A673 (cell line): ENCODE measurements at regions not wholly inside any gene's neighbourhood (a gene's known extent, or its start where the extent isn't known, plus 50 kb on each side); places are given as distances from the start of the nearest gene placed in this dataset.

Experiments
- BruUV-seq: library from RNA; stranded (reverse); fragments of 400-500 nt; replicated peaks from 2 replicates; lab custom pipeline; 2021; lab: Mats Ljungman, UMichigan
- CTCF ChIA-PET: fragments of 300-600 bp; sonication (Branson Sonifier 250); formaldehyde crosslinking; loops from one replicate; lab custom pipeline; 2022; ENCODE audit warnings: antibody characterized with exemption; lab: Charles Lee
- POLR2A ChIA-PET: fragments of 300-600 bp; sonication (Branson Sonifier 250); formaldehyde crosslinking; loops from one replicate; lab custom pipeline; 2022; ENCODE audit warnings: antibody characterized with exemption; ENCODE audit not compliant: low non-redundant PET; lab: Charles Lee
- DNase-seq: peaks from one replicate; pipeline ENCODE4 v3.0.0-alpha.2; 2015; ENCODE audit warnings: low spot score
- H3K27ac ChIP-seq: fragments of 200-600 bp; sonication (generic); 2 replicates; pipeline ENCODE4 v1.5.1; 2016; ENCODE audit warnings: mixed run types, low read depth, mild to moderate bottlenecking, mixed read lengths, antibody characterized with exemption, low read length; ENCODE audit not compliant: poor library complexity, severe bottlenecking
- H3K27me3 ChIP-seq: fragments of 200-600 bp; sonication (generic); replicated peaks from 2 replicates; pipeline ENCODE4 v1.6.1; 2017; ENCODE audit warnings: mixed run types, low read depth, mild to moderate bottlenecking, mixed read lengths, antibody characterized with exemption, low read length; ENCODE audit not compliant: insufficient read depth, poor library complexity
- H3K36me3 ChIP-seq: fragments of 200-600 bp; sonication (generic); 2 replicates; pipeline ENCODE4 v1.6.1; 2016; ENCODE audit warnings: mixed run types, mild to moderate bottlenecking, mixed read lengths, antibody characterized with exemption, low read length; ENCODE audit not compliant: insufficient read depth, poor library complexity, severe bottlenecking
- H3K4me1 ChIP-seq: fragments of 200-600 bp; sonication (generic); 2 replicates; pipeline ENCODE4 v1.6.1; 2017; ENCODE audit warnings: mixed run types, mild to moderate bottlenecking, mixed read lengths, antibody characterized with exemption, low read length; ENCODE audit not compliant: insufficient read depth, poor library complexity, severe bottlenecking
- H3K4me3 ChIP-seq: fragments of 200-600 bp; sonication (generic); 2 replicates; pipeline ENCODE4 v1.5.1; 2016; ENCODE audit warnings: low read depth, mixed run types, mild to moderate bottlenecking, mixed read lengths, low read length; ENCODE audit not compliant: poor library complexity, severe bottlenecking
- H3K9me3 ChIP-seq: fragments of 200-600 bp; sonication (generic); 2 replicates; pipeline ENCODE4 v1.6.1; 2016; ENCODE audit warnings: mixed run types, low read depth, mild to moderate bottlenecking, mixed read lengths, antibody characterized with exemption, low read length; ENCODE audit not compliant: poor library complexity, severe bottlenecking
- EZH2 ChIP-seq: fragments of 200-600 bp; sonication (generic); IDR thresholded peaks from 2 replicates; pipeline ENCODE4 v1.6.1; 2017; ENCODE audit warnings: borderline replicate concordance, low read depth, mild to moderate bottlenecking, mixed read lengths, antibody characterized with exemption, low read length; ENCODE audit not compliant: poor library complexity, severe bottlenecking
- intact Hi-C: fragments of 100-400 bp; cut with micrococcal nuclease; formaldehyde crosslinking; loops from one replicate; pipeline ENCODE4 v1.10.0; 2022; ENCODE audit not compliant: unreplicated experiment
- TF ChIP-seq, protein P1 (sequence below): fragments of 300-800, 200-600 bp; sonication (generic); conservative IDR thresholded peaks from 2 replicates; pipeline ENCODE4 v1.5.1; 2017; ENCODE audit warnings: low read depth, mild to moderate bottlenecking, antibody characterized with exemption, low read length, moderate library complexity, mixed read lengths

DNA sequence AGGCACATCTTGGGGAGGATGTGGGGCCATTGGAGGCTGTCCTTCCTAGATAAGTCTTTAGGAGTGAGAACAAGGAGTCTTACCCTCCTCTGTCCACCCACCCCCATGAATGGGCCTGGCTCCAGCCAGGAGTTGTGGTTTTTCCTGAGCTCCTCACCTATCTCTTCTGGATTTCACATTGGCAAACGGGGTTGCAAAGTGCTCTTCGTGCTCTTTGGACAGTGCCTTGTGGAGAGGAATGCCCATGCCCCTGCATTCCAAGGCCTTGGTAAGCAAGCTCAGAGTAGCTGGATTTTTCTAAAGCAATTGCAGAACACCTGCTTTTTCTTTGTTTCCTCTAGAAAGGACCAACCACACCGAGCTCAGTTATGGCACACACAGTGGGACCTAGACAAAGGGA lies 152.1 kb upstream of the CAMK1G start:
- no peak overlapping the region for H3K27ac ChIP-seq
- POLR2A ChIA-PET: no interaction called here
- H3K4me3 ChIP-seq: no peak overlapping the region
- peaks cover 32% of the 10 kb centered on the region for H3K27me3 ChIP-seq
- no peak for TF ChIP-seq EZH2
- TF ChIP-seq, protein P1, sequence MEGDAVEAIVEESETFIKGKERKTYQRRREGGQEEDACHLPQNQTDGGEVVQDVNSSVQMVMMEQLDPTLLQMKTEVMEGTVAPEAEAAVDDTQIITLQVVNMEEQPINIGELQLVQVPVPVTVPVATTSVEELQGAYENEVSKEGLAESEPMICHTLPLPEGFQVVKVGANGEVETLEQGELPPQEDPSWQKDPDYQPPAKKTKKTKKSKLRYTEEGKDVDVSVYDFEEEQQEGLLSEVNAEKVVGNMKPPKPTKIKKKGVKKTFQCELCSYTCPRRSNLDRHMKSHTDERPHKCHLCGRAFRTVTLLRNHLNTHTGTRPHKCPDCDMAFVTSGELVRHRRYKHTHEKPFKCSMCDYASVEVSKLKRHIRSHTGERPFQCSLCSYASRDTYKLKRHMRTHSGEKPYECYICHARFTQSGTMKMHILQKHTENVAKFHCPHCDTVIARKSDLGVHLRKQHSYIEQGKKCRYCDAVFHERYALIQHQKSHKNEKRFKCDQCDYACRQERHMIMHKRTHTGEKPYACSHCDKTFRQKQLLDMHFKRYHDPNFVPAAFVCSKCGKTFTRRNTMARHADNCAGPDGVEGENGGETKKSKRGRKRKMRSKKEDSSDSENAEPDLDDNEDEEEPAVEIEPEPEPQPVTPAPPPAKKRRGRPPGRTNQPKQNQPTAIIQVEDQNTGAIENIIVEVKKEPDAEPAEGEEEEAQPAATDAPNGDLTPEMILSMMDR: no peak
- CTCF ChIA-PET: no interaction called here
- no TSS peak for BruUV-seq
- H3K36me3 ChIP-seq: no peaks in the 10 kb centered on the region
- intact Hi-C loops: no loop called here
- no peak for DNase-seq
- H3K4me1 ChIP-seq: no peaks in the 10 kb centered on the region
- no peaks in the 10 kb centered on the region for H3K9me3 ChIP-seq

DNA sequence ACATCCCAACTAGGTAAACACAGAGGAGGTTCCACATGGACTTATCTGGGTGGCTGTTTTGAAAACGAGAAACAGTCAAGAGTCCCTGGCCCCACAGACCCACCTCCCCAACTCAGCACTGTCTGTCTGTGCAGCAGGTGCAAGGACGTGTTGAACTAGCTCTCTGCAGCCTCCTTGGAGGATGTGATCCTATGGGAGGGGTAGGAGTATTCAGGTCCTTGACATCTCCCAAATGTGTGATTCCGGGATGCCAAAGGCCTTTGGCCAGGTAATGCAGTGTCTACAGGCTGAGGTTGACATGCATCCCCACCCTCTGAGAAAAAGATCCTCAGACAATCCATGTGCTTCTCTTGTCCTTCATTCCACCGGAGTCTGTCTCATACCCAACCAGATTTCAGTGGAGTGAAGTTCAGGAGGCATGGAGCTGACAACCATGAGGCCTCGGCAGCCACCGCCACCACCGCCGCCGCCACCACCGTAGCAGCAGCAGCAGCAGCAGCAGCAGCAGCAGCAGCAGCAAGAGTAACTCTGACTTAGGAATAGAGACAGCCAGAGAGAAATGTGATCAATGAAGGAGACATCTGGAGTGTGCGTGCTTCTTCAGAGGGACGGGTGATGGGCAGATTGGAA lies 151.6 kb upstream of the CAMK1G start:
- POLR2A ChIA-PET: no interaction called here
- TF ChIP-seq, protein P1: no peak
- TF ChIP-seq EZH2: no peak

DNA sequence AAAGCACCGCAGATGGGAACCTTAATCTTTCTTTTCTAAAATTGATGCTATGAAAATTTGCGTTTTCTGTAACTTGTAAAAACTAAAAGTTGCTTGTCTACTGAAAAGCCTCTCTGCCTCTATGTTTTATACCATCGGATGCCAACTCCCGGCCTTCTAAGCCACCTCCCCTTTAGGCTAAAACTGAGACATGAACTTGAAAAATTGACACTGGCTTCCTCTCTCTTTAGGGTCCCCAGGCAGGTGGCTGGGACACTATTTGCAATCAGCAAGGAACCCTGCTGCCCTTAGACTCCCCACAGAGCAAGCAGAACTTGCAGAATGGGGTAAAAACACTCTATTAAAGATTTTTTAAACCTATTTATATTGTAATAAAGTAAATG lies 151.1 kb upstream of the CAMK1G start:
- ChIA-PET POLR2A (no interaction called here), CTCF (no interaction called here)
- intact Hi-C loops: no loop called here
- DNase-seq: no peak
- H3K4me1 ChIP-seq: no peaks in the 10 kb centered on the region
- H3K4me3 ChIP-seq: no peak overlapping the region
- no peaks in the 10 kb centered on the region for H3K36me3 ChIP-seq
- TF ChIP-seq, protein P1: no peak
- no peak for TF ChIP-seq EZH2
- H3K27me3 ChIP-seq: peaks cover 32% of the 10 kb centered on the region
- H3K27ac ChIP-seq: no peak overlapping the region
- no peaks in the 10 kb centered on the region for H3K9me3 ChIP-seq
- no TSS peak for BruUV-seq

More for the DNA sequence above, 151.6 kb upstream of the CAMK1G start:
- no peak overlapping the region for H3K4me3 ChIP-seq
- no peak overlapping the region for H3K27ac ChIP-seq
- H3K27me3 ChIP-seq: peaks cover 32% of the 10 kb centered on the region
- no peak for DNase-seq
- CTCF ChIA-PET: no interaction called here
- intact Hi-C loops: no loop called here
- H3K36me3 ChIP-seq: no peaks in the 10 kb centered on the region
- H3K9me3 ChIP-seq: no peaks in the 10 kb centered on the region
- no TSS peak for BruUV-seq
- no peaks in the 10 kb centered on the region for H3K4me1 ChIP-seq
